Gastroesophageal sphincter (tissue), 4 donors: ENCODE measurements at regions not wholly inside any gene's neighbourhood (a gene's known extent, or its start where the extent isn't known, plus 50 kb on each side); places are given as distances from the start of the nearest gene placed in this dataset.

Source experiments
- ATAC-seq: fragments of 150-250 bp; one replicate; pipeline ENCODE4 v1.9.1; 2016; ENCODE audit warnings: mild to moderate bottlenecking, moderate library complexity
- H3K27ac ChIP-seq, 4 donors: fragments of 200-600 bp; sonication (generic) in 3 of 4; 1 replicate in 3 of 4; 2 replicates in 1 of 4; pipeline ENCODE4 v1.5.1; 2016 to 2019
- H3K27me3 ChIP-seq: fragments of 200-600 bp; sonication (generic); one replicate; pipeline ENCODE4 v1.5.1; 2019
- H3K36me3 ChIP-seq, 2 donors: fragments of 200-600 bp; sonication (generic); one replicate each; pipeline ENCODE4 v1.5.1; 2019; ENCODE audit warnings: control low read depth in 1 of 2
- H3K4me1 ChIP-seq, 3 donors: fragments of 200-600 bp; sonication (generic); 1 replicate in 2 of 3; 2 replicates in 1 of 3; pipeline ENCODE4 v1.5.1; 2016 to 2019; ENCODE audit warnings: control low read depth in 2 of 3
- H3K4me3 ChIP-seq, 2 donors: fragments of 200-600 bp; sonication (generic); one replicate each; pipeline ENCODE4 v1.5.1; 2019; ENCODE audit warnings: mild to moderate bottlenecking in 1 of 2, moderate library complexity in 1 of 2
- H3K9me3 ChIP-seq, 3 donors: fragments of 200-600 bp; sonication (generic); one replicate each; pipeline ENCODE4 v1.5.1; 2017 to 2019; ENCODE audit warnings: control low read depth in 2 of 3
- EP300 ChIP-seq: sonication (generic); formaldehyde crosslinking; IDR thresholded peaks from one replicate; pipeline ENCODE4 v1.6.1; 2017; ENCODE audit warnings: antibody characterized with exemption, mild to moderate bottlenecking
- POLR2A ChIP-seq, 2 donors: fragments of 450-650 bp; IDR thresholded peaks; one replicate each; pipeline ENCODE4 v1.6.1; 2017; ENCODE audit warnings: antibody characterized with exemption in 2 of 2, mild to moderate bottlenecking in 2 of 2, moderate library complexity in 1 of 2
- POLR2AphosphoS5 ChIP-seq: sonication (generic); formaldehyde crosslinking; IDR thresholded peaks from one replicate; pipeline ENCODE4 v1.6.1; 2017; ENCODE audit warnings: antibody characterized with exemption
- WGBS, 2 donors: methylation state at CpG; one replicate each; pipeline ENCODE4 v1.1.5; 2018; ENCODE audit warnings: low coverage in 1 of 2; 5-methylcytosine and 5-hydroxymethylcytosine counted together
- TF ChIP-seq, protein P1 (sequence below), 4 experiments: fragments of 200-600 bp in 2 of 4; fragments of 450-650 bp in 2 of 4; sonication (generic) in 1 of 4; IDR thresholded peaks; one replicate each; pipeline ENCODE4 v1.5.1; 2017 to 2019; ENCODE audit warnings: antibody characterized with exemption in 4 of 4, mild to moderate bottlenecking in 2 of 4, moderate library complexity in 2 of 4

DNA sequence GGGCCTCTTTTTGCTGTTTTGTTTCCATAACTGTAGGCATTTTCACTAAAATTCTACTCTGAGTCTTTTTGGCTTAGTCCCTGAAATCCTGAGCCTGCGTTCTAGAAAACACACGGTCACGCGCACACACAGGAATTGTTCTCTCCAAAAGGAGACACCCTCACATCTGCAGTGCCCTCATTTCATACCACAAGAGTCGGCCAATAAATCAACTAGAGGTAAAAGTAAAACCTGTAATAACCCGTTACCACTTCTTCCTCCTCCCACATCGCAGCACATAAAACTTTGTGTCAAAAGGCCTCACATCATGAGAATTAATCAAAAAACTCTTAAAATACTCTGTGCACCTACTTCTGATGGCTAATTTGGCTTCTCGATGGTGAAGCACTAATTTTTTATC lies 133.3 kb upstream of the MGMT start:
- peaks cover 29% of the 10 kb centered on the region for H3K27me3 ChIP-seq
- WGBS, 2 donors: 81 to 100% methylated on average over 5 to 8 of the region's 8 CpGs
- H3K36me3 ChIP-seq: no peaks in the 10 kb centered on the region
- peaks cover 0 to 3% (median 0%) of the 10 kb centered on the region in 3 donors for H3K4me1 ChIP-seq
- H3K9me3 ChIP-seq: no peaks in the 10 kb centered on the region
- H3K27ac ChIP-seq: no peak overlapping the region
- no peak for ATAC-seq
- H3K4me3 ChIP-seq: no peak overlapping the region
- TF ChIP-seq, protein P1, sequence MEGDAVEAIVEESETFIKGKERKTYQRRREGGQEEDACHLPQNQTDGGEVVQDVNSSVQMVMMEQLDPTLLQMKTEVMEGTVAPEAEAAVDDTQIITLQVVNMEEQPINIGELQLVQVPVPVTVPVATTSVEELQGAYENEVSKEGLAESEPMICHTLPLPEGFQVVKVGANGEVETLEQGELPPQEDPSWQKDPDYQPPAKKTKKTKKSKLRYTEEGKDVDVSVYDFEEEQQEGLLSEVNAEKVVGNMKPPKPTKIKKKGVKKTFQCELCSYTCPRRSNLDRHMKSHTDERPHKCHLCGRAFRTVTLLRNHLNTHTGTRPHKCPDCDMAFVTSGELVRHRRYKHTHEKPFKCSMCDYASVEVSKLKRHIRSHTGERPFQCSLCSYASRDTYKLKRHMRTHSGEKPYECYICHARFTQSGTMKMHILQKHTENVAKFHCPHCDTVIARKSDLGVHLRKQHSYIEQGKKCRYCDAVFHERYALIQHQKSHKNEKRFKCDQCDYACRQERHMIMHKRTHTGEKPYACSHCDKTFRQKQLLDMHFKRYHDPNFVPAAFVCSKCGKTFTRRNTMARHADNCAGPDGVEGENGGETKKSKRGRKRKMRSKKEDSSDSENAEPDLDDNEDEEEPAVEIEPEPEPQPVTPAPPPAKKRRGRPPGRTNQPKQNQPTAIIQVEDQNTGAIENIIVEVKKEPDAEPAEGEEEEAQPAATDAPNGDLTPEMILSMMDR (IDR thresholded peaks at IDR 0.05): no peak
- TF ChIP-seq POLR2AphosphoS5 (no peak), POLR2A (IDR thresholded peaks at IDR 0.05) (no peak), EP300 (no peak)

DNA sequence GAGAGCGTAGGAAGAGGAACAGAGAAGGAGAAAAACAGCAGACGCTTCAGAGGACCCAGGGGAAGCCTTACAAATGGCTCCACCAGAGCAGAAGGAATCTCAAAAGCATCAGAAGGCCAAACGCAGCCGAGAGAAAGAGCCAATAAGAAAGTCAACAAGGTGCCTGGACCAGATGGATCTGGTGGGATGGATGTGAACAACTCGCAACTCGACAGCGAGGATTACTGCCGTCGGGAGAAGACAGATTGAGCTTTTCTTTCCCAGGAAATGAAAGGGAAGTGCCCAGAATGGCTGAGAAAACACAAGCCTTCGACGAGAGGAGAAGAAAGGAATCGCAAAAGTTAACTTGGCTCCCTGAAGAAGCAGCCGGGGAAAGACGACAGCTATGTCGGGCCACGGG lies 132.8 kb upstream of the MGMT start:
- no peak for ATAC-seq
- H3K36me3 ChIP-seq: no peaks in the 10 kb centered on the region
- peaks cover 29% of the 10 kb centered on the region for H3K27me3 ChIP-seq
- no peaks in the 10 kb centered on the region for H3K9me3 ChIP-seq
- WGBS, 2 donors: 36% methylated on average over 6 to 12 of the region's 16 CpGs
- peaks cover 0 to 3% (median 0%) of the 10 kb centered on the region in 3 donors for H3K4me1 ChIP-seq
- no peak for TF ChIP-seq EP300
- TF ChIP-seq POLR2AphosphoS5: no peak
- TF ChIP-seq, protein P1 (IDR thresholded peaks at IDR 0.05): no peak
- TF ChIP-seq POLR2A (IDR thresholded peaks at IDR 0.05): no peak
- no peak overlapping the region for H3K27ac ChIP-seq
- no peak overlapping the region for H3K4me3 ChIP-seq

DNA sequence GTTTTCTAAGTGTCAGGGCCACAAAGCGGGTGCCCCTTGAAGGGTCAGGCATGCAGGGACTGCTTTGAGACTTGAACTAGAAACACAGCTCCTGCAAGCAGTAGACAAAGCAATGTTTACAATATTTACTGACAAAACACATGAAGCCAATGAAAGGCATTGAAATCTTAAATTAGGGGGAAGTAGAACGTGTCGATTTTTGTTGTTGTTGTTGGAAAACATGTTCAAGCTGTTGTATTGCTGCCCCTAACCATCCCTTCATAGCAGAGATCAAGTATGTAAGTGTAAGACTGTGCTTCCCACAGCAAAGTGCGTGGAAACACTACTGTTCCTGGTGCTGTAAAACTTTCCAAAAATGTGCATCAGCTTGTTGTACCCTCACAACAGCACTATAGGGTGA lies 131.6 kb upstream of the MGMT start:
- ATAC-seq: no peak
- no peak overlapping the region for H3K4me3 ChIP-seq
- H3K36me3 ChIP-seq: no peaks in the 10 kb centered on the region
- H3K27ac ChIP-seq: no peak overlapping the region
- WGBS, 2 donors: 67 to 76% methylated on average over 2 to 3 of the region's 4 CpGs
- no peak for TF ChIP-seq POLR2A (IDR thresholded peaks at IDR 0.05)
- no peak for TF ChIP-seq POLR2AphosphoS5
- TF ChIP-seq, protein P1 (IDR thresholded peaks at IDR 0.05): no peak
- TF ChIP-seq EP300: no peak
- H3K27me3 ChIP-seq: peaks cover 28% of the 10 kb centered on the region
- no peaks in the 10 kb centered on the region for H3K9me3 ChIP-seq
- peaks cover 0 to 3% (median 0%) of the 10 kb centered on the region in 3 donors for H3K4me1 ChIP-seq

DNA sequence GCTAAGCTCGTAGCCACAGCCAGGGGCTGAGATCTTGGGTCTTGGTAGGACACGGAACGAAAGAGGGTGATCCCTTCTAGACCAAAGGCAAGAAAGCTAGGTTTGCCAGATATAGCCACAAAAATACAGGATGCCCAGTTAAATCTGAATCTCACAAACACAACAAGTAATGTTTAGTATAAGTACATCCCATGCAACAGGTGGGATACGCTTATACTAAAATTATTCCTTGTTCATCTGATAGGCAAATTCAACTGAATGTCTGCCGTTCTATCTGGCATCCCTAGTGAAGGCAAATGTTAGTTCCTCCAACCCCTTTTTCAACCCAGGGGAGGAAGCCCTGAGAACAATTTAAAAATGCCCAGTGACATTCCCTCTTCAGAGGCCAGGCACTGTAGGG lies 131.1 kb upstream of the MGMT start:
- no peak overlapping the region for H3K4me3 ChIP-seq

DNA sequence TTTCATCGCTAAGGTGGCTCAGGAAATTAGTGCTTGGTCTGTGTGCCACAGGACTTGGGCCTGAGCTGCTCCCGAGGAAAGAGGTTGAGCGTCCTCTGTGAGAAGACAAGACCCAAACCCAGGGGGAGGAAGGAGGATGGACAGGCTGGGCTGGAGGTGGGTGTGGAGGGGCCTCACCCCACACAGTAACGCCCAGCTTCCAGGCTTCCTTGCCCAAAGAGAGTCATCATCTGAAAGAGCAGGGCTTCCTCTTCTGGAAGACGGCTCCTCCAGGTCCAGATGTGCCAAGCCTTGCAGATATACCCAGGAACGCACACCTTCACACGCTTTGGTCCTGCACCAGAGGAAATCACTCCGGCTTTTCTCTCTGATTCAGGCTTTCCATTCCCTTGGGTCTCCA lies 127.8 kb upstream of the MGMT start:
- no peak for TF ChIP-seq POLR2A (IDR thresholded peaks at IDR 0.05)
- no peak for TF ChIP-seq POLR2AphosphoS5
- TF ChIP-seq, protein P1 (IDR thresholded peaks at IDR 0.05): no peak
- TF ChIP-seq EP300: no peak
- Histone ChIP-seq H3K27ac (no peak overlapping the region), H3K36me3 (no peaks in the 10 kb centered on the region), H3K9me3 (no peaks in the 10 kb centered on the region), H3K4me1 (peaks cover 0 to 3% (median 0%) of the 10 kb centered on the region in 3 donors), H3K27me3 (peaks cover 6% of the 10 kb centered on the region), H3K4me3 (no peak overlapping the region)
- no peak for ATAC-seq
- WGBS, 2 donors: 100% methylated on average over 2 of the region's 8 CpGs; no CpG with 5 or more reads in 1 of the 2 donors

More for the DNA sequence above, 131.1 kb upstream of the MGMT start:
- Histone ChIP-seq H3K27ac (no peak overlapping the region), H3K4me1 (peaks cover 0 to 3% (median 0%) of the 10 kb centered on the region in 3 donors), H3K36me3 (no peaks in the 10 kb centered on the region), H3K27me3 (peaks cover 25% of the 10 kb centered on the region), H3K9me3 (no peaks in the 10 kb centered on the region)
- 91 to 98% methylated on average over 5 of the region's 5 CpGs for WGBS, 2 donors
- ATAC-seq: no peak
- no peak for TF ChIP-seq POLR2A (IDR thresholded peaks at IDR 0.05)
- no peak for TF ChIP-seq POLR2AphosphoS5
- TF ChIP-seq EP300: no peak
- TF ChIP-seq, protein P1 (IDR thresholded peaks at IDR 0.05): no peak
